ENCODE measurements at regions not wholly inside any gene's neighbourhood (a gene's known extent, or its start where the extent isn't known, plus 50 kb on each side); places are given as distances from the start of the nearest gene placed in this dataset.

- TF ChIP-seq HOXB5 (CRISPR knock-in tag; IDR thresholded peaks at IDR 0.05) (no peak), CTCF (IDR thresholded peaks at IDR 0.05) (no peak), BHLHE40 (IDR thresholded peaks at IDR 0.05; ENCODE audit: low read depth, low read length) (no peak), EP300 (IDR thresholded peaks at IDR 0.05) (no peak), HMGXB4 (CRISPR knock-in tag; IDR thresholded peaks at IDR 0.05; ENCODE audit: borderline replicate concordance) (no peak), JUN (IDR thresholded peaks at IDR 0.05) (no peak)
Measured at GRCh38 chr16:87065446-87066132, 251.6 kb downstream of the C16orf95 start (continued).

- TF ChIP-seq PBX3 (IDR thresholded peaks at IDR 0.05): no peak
- no peak for TF ChIP-seq GATA3 (IDR thresholded peaks at IDR 0.05; ENCODE audit: borderline replicate concordance)
- no peak for TF ChIP-seq TP53 (CRISPR knock-in tag; IDR thresholded peaks at IDR 0.05)
- TF ChIP-seq CBX2 (IDR thresholded peaks at IDR 0.05; ENCODE audit: borderline replicate concordance, low read depth): no peak
- TF ChIP-seq TFCP2L1 (CRISPR knock-in tag; IDR thresholded peaks at IDR 0.05): no peak
- no peak for TF ChIP-seq ELK1 (IDR thresholded peaks at IDR 0.05; ENCODE audit: low read depth, low read length)
- no peak for TF ChIP-seq HOXB13 (CRISPR knock-in tag; IDR thresholded peaks at IDR 0.05; ENCODE audit: low read depth)
- no peak for TF ChIP-seq RNF2 (IDR thresholded peaks at IDR 0.05; ENCODE audit: borderline replicate concordance, low read depth)
- no peak for TF ChIP-seq JUN (IDR thresholded peaks at IDR 0.05)
- no peak for TF ChIP-seq ATOH8 (CRISPR knock-in tag; IDR thresholded peaks at IDR 0.05; ENCODE audit: low read depth)
- TF ChIP-seq SMC3 (IDR thresholded peaks at IDR 0.05): no peak
- no peak for TF ChIP-seq ESRRA (IDR thresholded peaks at IDR 0.05; ENCODE audit: borderline replicate concordance, low read length)
- TF ChIP-seq E2F6 (IDR thresholded peaks at IDR 0.05; ENCODE audit: borderline replicate concordance, low read depth): no peak
- TF ChIP-seq HOXB5 (CRISPR knock-in tag; IDR thresholded peaks at IDR 0.05): no peak
- TF ChIP-seq HMGXB4 (CRISPR knock-in tag; IDR thresholded peaks at IDR 0.05; ENCODE audit: borderline replicate concordance): no peak
- no peak for TF ChIP-seq ZC3H11A (IDR thresholded peaks at IDR 0.05)
- no peak for TF ChIP-seq MYC (IDR thresholded peaks at IDR 0.05; ENCODE audit: borderline replicate concordance, low read length)
- no peak for TF ChIP-seq EHMT2 (IDR thresholded peaks at IDR 0.05; ENCODE audit: low read depth)
- no peak for TF ChIP-seq CHD4 (IDR thresholded peaks at IDR 0.05; ENCODE audit: borderline replicate concordance)
- no peak for TF ChIP-seq HDAC2 (IDR thresholded peaks at IDR 0.05)
- ATAC-seq: no peak
Measured at GRCh38 chr16:87066133-87067002, 250.8 kb downstream of the C16orf95 start.

More at GRCh38 chr16:87066133-87067002, 250.8 kb downstream of the C16orf95 start:
- Histone ChIP-seq H3K4me1 (peaks cover 4% of the 10 kb centered on the region; the same call in 1 of the 3 replicates), H3K27ac (no peak overlapping the region), H3K4me2 (no peak overlapping the region), H3K4me3 (no peak overlapping the region), H3K9me3 (no peaks in the 10 kb centered on the region)
- FAIRE-seq (no peak), DNase-seq (ENCODE audit: low read depth in 1 of 2, low spot score in 1 of 2) (no peak)
- ChIA-PET CTCF (interaction anchor here (0.6 to 4.1 kb wide), 3 partner anchors 17 to 503 kb away, joined by 3 to 37 read pairs (median 3); no protein-coding TSS in a partner anchor), POLR2A (no interaction called here)
- WGBS (ENCODE audit: missing lambda C conversion rate): 90% methylated on average over 25 of the region's 30 CpGs

All from A549 (cell line).